ENCODE measurements at regions not wholly inside any gene's neighbourhood (a gene's known extent, or its start where the extent isn't known, plus 50 kb on each side); places are given as distances from the start of the nearest gene placed in this dataset.
A peak's percentile ranks its signal among the peaks of the same experiment; 100 is the strongest.

- DNase-seq (no peak), ATAC-seq (replicated peaks in 1 of 2) (no peak)
- Mint-ChIP-seq H3K9me3 (no peaks in the 10 kb centered on the region), H3K27me3 (ENCODE audit: low read depth) (no peaks in the 10 kb centered on the region), H3K4me3 (no peak overlapping the region), H3K4me1 (ENCODE audit: low read depth) (no peaks in the 10 kb centered on the region), H3K36me3 (ENCODE audit: insufficient read depth in 2 of 2) (no peaks in the 10 kb centered on the region), H3K27ac (no peak overlapping the region)
Observed at GRCh38 chr1:4024811-4025210, 124.7 kb upstream of the C1orf174 start.

- DNase-seq = no peak
- Mint-ChIP-seq H3K36me3 (ENCODE audit: insufficient read depth in 2 of 2) (no peaks in the 10 kb centered on the region), H3K4me1 (ENCODE audit: low read depth) (no peaks in the 10 kb centered on the region), H3K27ac (no peak overlapping the region), H3K4me3 (no peak overlapping the region), H3K27me3 (ENCODE audit: low read depth) (no peaks in the 10 kb centered on the region), H3K9me3 (no peaks in the 10 kb centered on the region)
- ATAC-seq (replicated peaks in 1 of 2) = no peak
Observed at GRCh38 chr1:4025752-4026151, 125.7 kb upstream of the C1orf174 start.

GRCh38 chr1:4027008-4027407 lies 126.9 kb upstream of the C1orf174 start:
- H3K9me3 Mint-ChIP-seq = peaks cover 4 to 6% of the 10 kb centered on the region in 2 donors
- H3K4me1 Mint-ChIP-seq (ENCODE audit: low read depth) = no peaks in the 10 kb centered on the region
- ATAC-seq (replicated peaks in 1 of 2) (no peak), DNase-seq (no peak)
- H3K4me3 Mint-ChIP-seq = no peak overlapping the region
- no peaks in the 10 kb centered on the region for H3K36me3 Mint-ChIP-seq (ENCODE audit: insufficient read depth in 2 of 2)
- H3K27me3 Mint-ChIP-seq (ENCODE audit: low read depth) = peaks cover 6% of the 10 kb centered on the region
- H3K27ac Mint-ChIP-seq = no peak overlapping the region

- Mint-ChIP-seq H3K27me3 (ENCODE audit: low read depth) (peaks cover 6% of the 10 kb centered on the region), H3K36me3 (ENCODE audit: insufficient read depth in 2 of 2) (no peaks in the 10 kb centered on the region), H3K4me3 (no peak overlapping the region), H3K27ac (no peak overlapping the region), H3K4me1 (ENCODE audit: low read depth) (no peaks in the 10 kb centered on the region), H3K9me3 (peaks cover 4 to 6% of the 10 kb centered on the region in 2 donors)
- ATAC-seq (replicated peaks in 1 of 2) = no peak
- DNase-seq = no peak
Observed at GRCh38 chr1:4027492-4028138, 127.5 kb upstream of the C1orf174 start.

- DNase-seq = no peak
- Mint-ChIP-seq H3K27me3 (ENCODE audit: low read depth) (peaks cover 6% of the 10 kb centered on the region), H3K4me1 (ENCODE audit: low read depth) (no peaks in the 10 kb centered on the region), H3K36me3 (ENCODE audit: insufficient read depth in 2 of 2) (no peaks in the 10 kb centered on the region), H3K27ac (no peak overlapping the region), H3K9me3 (peaks cover 4 to 6% of the 10 kb centered on the region in 2 donors), H3K4me3 (no peak overlapping the region)
- no peak for ATAC-seq (replicated peaks in 1 of 2)
Observed at GRCh38 chr1:4028139-4028501, 128.0 kb upstream of the C1orf174 start.

GRCh38 chr1:4029376-4029775 lies 129.3 kb upstream of the C1orf174 start:
- Mint-ChIP-seq H3K27ac (no peak overlapping the region), H3K4me3 (no peak overlapping the region), H3K36me3 (ENCODE audit: insufficient read depth in 2 of 2) (no peaks in the 10 kb centered on the region), H3K27me3 (ENCODE audit: low read depth) (peaks cover 6% of the 10 kb centered on the region), H3K4me1 (ENCODE audit: low read depth) (no peaks in the 10 kb centered on the region), H3K9me3 (peaks cover 4 to 6% of the 10 kb centered on the region in 2 donors)
- ATAC-seq (replicated peaks in 1 of 2) (no peak), DNase-seq (no peak)

- Mint-ChIP-seq H3K27me3 (ENCODE audit: low read depth) (peaks cover 6% of the 10 kb centered on the region), H3K4me3 (no peak overlapping the region), H3K9me3 (peaks cover 4 to 6% of the 10 kb centered on the region in 2 donors), H3K36me3 (ENCODE audit: insufficient read depth in 2 of 2) (no peaks in the 10 kb centered on the region), H3K4me1 (ENCODE audit: low read depth) (no peaks in the 10 kb centered on the region), H3K27ac (no peak overlapping the region)
- ATAC-seq (replicated peaks in 1 of 2) (no peak), DNase-seq (no peak)
Observed at GRCh38 chr1:4032571-4032970, 132.5 kb upstream of the C1orf174 start.

- Mint-ChIP-seq H3K4me3 (no peak overlapping the region), H3K9me3 (peaks cover 4 to 6% of the 10 kb centered on the region in 2 donors), H3K27me3 (ENCODE audit: low read depth) (peaks cover 6% of the 10 kb centered on the region), H3K36me3 (ENCODE audit: insufficient read depth in 2 of 2) (no peaks in the 10 kb centered on the region), H3K27ac (no peak overlapping the region), H3K4me1 (ENCODE audit: low read depth) (no peaks in the 10 kb centered on the region)
- ATAC-seq (replicated peaks in 1 of 2) = no peak
- DNase-seq = no peak
Observed at GRCh38 chr1:4033129-4033676, 133.1 kb upstream of the C1orf174 start.

- ATAC-seq (replicated peaks in 1 of 2) (no peak), DNase-seq (no peak)
- Mint-ChIP-seq H3K27me3 (ENCODE audit: low read depth) (peaks cover 7% of the 10 kb centered on the region), H3K4me1 (ENCODE audit: low read depth) (no peaks in the 10 kb centered on the region), H3K9me3 (peaks cover 4 to 6% of the 10 kb centered on the region in 2 donors), H3K4me3 (no peak overlapping the region), H3K36me3 (ENCODE audit: insufficient read depth in 2 of 2) (no peaks in the 10 kb centered on the region), H3K27ac (no peak overlapping the region)
Observed at GRCh38 chr1:4033713-4034112, 133.6 kb upstream of the C1orf174 start.

- DNase-seq (no peak), ATAC-seq (replicated peaks in 1 of 2) (no peak)
- peaks cover 4 to 6% of the 10 kb centered on the region in 2 donors for H3K9me3 Mint-ChIP-seq
- peaks cover 13% of the 10 kb centered on the region for H3K27me3 Mint-ChIP-seq (ENCODE audit: low read depth)
- H3K36me3 Mint-ChIP-seq (ENCODE audit: insufficient read depth in 2 of 2) = no peaks in the 10 kb centered on the region
- H3K27ac Mint-ChIP-seq = no peak overlapping the region
- no peaks in the 10 kb centered on the region for H3K4me1 Mint-ChIP-seq (ENCODE audit: low read depth)
- H3K4me3 Mint-ChIP-seq = no peak overlapping the region
Observed at GRCh38 chr1:4034318-4034887, 134.3 kb upstream of the C1orf174 start.

GRCh38 chr1:4044967-4045366 lies 144.9 kb upstream of the C1orf174 start:
- no peaks in the 10 kb centered on the region for H3K36me3 Mint-ChIP-seq (ENCODE audit: insufficient read depth in 2 of 2)
- no peaks in the 10 kb centered on the region for H3K4me1 Mint-ChIP-seq (ENCODE audit: low read depth)
- H3K9me3 Mint-ChIP-seq = no peaks in the 10 kb centered on the region
- ATAC-seq (replicated peaks in 1 of 2) (no peak), DNase-seq (no peak)
- peaks cover 32% of the 10 kb centered on the region for H3K27me3 Mint-ChIP-seq (ENCODE audit: low read depth)
- no peak overlapping the region for H3K27ac Mint-ChIP-seq
- H3K4me3 Mint-ChIP-seq = no peak overlapping the region

GRCh38 chr1:4045397-4046010 lies 145.4 kb upstream of the C1orf174 start:
- Mint-ChIP-seq H3K4me3 (no peak overlapping the region), H3K36me3 (ENCODE audit: insufficient read depth in 2 of 2) (no peaks in the 10 kb centered on the region), H3K27ac (no peak overlapping the region), H3K27me3 (ENCODE audit: low read depth) (peaks cover 32% of the 10 kb centered on the region), H3K4me1 (ENCODE audit: low read depth) (no peaks in the 10 kb centered on the region), H3K9me3 (no peaks in the 10 kb centered on the region)
- no peak for DNase-seq
- no peak for ATAC-seq (replicated peaks in 1 of 2)

GRCh38 chr1:4046836-4047461 lies 146.9 kb upstream of the C1orf174 start:
- H3K27me3 Mint-ChIP-seq (ENCODE audit: low read depth) = peaks cover 31% of the 10 kb centered on the region
- no peak overlapping the region for H3K27ac Mint-ChIP-seq
- no peak for DNase-seq
- H3K4me3 Mint-ChIP-seq = no peak overlapping the region
- peak in 1 of 2 donors; percentile 48 for ATAC-seq (replicated peaks in 1 of 2)
- no peaks in the 10 kb centered on the region for H3K9me3 Mint-ChIP-seq
- no peaks in the 10 kb centered on the region for H3K4me1 Mint-ChIP-seq (ENCODE audit: low read depth)
- no peaks in the 10 kb centered on the region for H3K36me3 Mint-ChIP-seq (ENCODE audit: insufficient read depth in 2 of 2)

Measured in activated T-cell treated with anti-CD3 and anti-CD28 coated beads, Interleukin-2, amount 50 U/mL, for 72 hours (primary cell).